GM12864 (cell line): ENCODE measurements at regions not wholly inside any gene's neighbourhood (a gene's known extent, or its start where the extent isn't known, plus 50 kb on each side); places are given as distances from the start of the nearest gene placed in this dataset.

Experiments
- DNase-seq: peaks from one replicate; pipeline ENCODE4 v3.0.0-alpha.2; 2011; ENCODE audit warnings: low read depth
- H3K4me3 ChIP-seq: 2 replicates; pipeline ENCODE4 v1.5.1; 2011; ENCODE audit warnings: mild to moderate bottlenecking, low read depth, low read length, control low read depth
- CTCF ChIP-seq: IDR thresholded peaks from 2 replicates; pipeline ENCODE4 v1.5.1; 2011; ENCODE audit warnings: low read depth, mild to moderate bottlenecking, moderate library complexity, low read length, control low read depth, inconsistent platforms; ENCODE audit errors: missing control alignments

- no peak overlapping the region for H3K4me3 ChIP-seq
- no peak for DNase-seq
- TF ChIP-seq CTCF: no peak
Measured at GRCh38 chr14:81886588-81886987, 352.9 kb upstream of the SEL1L start.

- no peak for TF ChIP-seq CTCF
- no peak for DNase-seq
- no peak overlapping the region for H3K4me3 ChIP-seq
Measured at GRCh38 chr14:81889529-81889928, 355.9 kb upstream of the SEL1L start.

- DNase-seq: no peak
- TF ChIP-seq CTCF: no peak
Measured at GRCh38 chr14:81890020-81890419, 356.4 kb upstream of the SEL1L start.

GRCh38 chr14:81903477-81903876, 369.8 kb upstream of the SEL1L start:
- no peak for TF ChIP-seq CTCF
- no peak for DNase-seq

More at GRCh38 chr14:81890020-81890419, 356.4 kb upstream of the SEL1L start:
- H3K4me3 ChIP-seq: no peak overlapping the region

GRCh38 chr14:81927070-81927469, 393.4 kb upstream of the SEL1L start:
- no peak for DNase-seq
- no peak for TF ChIP-seq CTCF
- H3K4me3 ChIP-seq: no peak overlapping the region

More at GRCh38 chr14:81903477-81903876, 369.8 kb upstream of the SEL1L start:
- no peak overlapping the region for H3K4me3 ChIP-seq

GRCh38 chr14:81931828-81932227, 398.2 kb upstream of the SEL1L start:
- no peak for DNase-seq
- H3K4me3 ChIP-seq: no peak overlapping the region
- no peak for TF ChIP-seq CTCF

- H3K4me3 ChIP-seq: no peak overlapping the region
- TF ChIP-seq CTCF: no peak
- no peak for DNase-seq
Measured at GRCh38 chr14:81936348-81936747, 402.7 kb upstream of the SEL1L start.
